OCI-M2 (cell line): ENCODE measurements at regions not wholly inside any gene's neighbourhood (a gene's known extent, or its start where the extent isn't known, plus 50 kb on each side); places are given as distances from the start of the nearest gene placed in this dataset.

ENCODE experiments used
- DNase-seq: peaks from one replicate; lab custom pipeline; 2025; ENCODE audit not compliant: unreplicated experiment; lab: John Stamatoyannopoulos, UW

DNA sequence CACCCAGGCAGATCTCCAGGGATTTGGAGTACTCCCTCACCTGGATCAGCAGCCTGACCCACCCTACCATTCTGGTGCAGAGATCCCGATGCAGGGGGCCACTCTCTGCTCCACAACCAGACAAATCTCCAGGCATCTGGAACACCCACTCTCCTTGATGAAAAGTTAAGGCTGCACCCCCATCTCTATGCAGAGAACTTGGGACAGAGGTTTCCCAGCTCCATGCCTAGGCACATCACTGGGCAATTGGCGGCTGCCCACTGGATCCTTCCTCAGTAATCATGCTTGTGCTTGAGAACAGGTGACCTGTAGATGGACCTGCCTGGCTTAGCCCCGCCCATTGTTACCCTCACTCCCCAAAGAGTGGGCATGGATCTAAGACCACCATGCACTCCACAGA, 624.9 kb downstream of the CBLN2 start:
- DNase-seq, result no peak

DNA sequence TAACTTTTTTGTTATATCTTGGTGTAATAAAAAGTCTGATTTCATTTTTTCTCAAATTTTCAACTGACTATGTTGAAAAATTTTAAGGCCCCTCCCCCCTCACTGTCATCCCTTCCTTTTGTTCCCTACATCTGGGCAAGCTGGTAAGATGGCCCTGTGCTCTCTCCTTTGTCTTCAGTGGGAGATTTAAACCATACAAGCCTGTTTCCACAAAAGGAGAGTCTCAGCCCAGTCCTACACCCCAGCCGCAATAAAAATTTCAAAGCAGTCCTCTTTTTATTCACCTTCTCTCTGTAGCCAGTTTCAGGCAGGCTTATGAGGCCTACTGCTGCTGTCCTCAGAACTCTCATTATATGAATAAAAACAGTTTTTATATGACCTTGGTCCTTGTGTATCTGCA, 630.5 kb downstream of the CBLN2 start:
- DNase-seq, result no peak

DNA sequence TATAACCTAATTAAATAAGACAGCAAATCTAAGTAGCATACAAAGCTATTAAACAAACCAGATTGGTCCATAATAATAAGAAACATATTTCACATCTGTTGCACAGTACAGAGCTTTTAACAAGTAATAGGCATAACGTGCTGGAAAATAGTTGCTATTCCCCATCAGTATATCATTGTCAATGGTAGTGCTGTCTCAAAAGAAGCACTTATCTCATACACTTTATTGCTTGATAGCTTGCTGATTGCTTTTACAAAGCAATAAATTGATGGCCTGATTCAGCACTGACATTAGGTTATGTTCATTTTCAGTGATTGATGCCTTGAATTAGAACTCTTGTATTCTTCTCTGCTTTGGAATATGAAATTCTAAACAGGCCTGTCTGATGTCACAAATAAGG, 641.7 kb downstream of the CBLN2 start:
- DNase-seq, result no peak

DNA sequence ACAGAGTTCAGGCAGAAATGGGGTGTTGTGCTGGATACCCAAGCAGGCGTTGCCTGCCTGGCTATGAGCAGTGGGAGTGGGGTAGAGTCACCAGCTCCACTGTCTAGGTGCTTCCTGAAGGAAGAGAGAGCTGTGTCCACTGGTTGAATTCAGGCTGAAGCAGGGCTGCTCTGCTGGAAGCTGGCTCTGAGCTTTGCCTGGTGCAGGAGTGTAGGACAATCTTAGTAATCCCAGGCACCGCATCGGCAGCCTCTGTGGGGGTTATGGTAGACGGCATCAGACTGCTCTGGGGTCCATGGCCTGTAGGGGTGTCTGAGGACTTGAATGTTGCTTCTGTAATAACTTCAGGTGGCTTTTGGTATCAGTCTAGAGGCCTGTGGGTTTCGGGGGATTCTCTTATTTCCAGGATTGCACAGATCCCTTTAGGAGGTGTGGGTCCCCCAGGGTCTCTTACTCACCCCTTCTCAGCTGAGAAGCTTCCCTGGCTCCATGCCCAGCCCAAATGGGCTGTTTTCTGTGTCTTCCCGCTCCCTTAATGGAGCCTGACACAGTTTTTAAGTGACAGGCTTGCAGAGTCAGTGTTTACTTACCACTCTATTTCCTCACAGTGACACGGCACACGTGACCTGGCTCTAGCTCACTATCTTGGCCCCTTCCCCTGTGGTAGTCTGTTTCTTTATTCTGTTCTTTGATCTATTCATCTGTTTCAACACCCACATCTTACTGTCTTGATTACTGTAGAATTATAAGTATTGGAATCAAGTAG, 644.3 kb downstream of the CBLN2 start:
- DNase-seq, result no peak

DNA sequence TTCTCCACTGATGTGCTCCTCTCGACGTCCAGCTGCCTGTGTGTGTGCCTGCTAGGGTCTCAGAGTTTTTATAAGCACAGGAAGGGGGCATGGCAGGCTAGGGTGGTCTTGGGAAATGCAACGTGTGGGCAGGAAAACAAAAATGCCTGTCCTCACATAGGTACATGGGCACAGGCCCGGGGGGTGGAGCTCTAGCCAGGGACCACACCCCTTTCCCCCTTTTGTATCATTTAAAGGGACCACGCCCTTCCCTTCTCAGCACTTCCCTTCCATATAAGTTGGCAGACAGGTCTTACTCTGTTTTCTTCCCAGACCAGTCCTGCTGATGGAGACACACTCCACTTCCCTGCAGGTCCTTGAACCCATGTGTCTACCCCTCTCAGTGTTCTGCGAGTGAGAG, 645.0 kb downstream of the CBLN2 start:
- DNase-seq, result no peak

DNA sequence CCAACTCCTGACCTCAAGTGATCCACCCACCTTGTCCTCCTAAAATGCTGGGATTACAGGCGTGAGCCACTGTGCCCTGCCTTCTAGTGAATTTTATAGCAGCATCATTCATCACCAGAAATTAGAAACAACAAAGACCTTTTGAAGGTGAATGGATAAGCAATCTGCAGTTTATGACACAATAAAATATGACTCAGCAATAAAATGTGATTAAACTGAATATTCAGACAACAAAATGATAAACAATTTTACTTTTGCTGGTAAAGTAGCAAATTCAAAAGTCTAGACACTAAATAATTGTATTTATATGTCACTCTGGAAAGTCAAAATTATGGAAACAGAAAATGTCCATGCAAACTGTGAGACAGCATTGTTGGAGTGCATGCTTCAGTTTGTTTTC, 656.6 kb downstream of the CBLN2 start:
- no peak for DNase-seq

DNA sequence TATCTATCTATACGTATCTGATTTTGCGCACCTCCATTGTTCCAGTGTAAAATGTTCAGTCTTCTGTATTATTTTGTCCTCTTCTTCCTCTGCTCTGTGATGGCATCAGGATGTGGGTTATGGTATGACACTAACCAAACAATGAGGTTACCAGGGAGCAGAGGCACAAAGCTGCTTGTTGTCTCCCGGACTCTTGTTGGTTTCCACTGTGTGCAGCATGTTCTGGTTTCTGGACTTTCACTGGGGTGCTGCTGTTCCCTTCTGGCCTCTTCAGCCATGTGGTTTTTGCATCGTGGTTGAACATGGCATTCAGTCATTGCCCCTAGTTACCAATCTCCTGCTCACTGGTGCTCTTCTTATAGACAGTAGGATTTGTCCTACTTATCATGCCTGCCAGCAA, 665.9 kb downstream of the CBLN2 start:
- DNase-seq, result no peak

DNA sequence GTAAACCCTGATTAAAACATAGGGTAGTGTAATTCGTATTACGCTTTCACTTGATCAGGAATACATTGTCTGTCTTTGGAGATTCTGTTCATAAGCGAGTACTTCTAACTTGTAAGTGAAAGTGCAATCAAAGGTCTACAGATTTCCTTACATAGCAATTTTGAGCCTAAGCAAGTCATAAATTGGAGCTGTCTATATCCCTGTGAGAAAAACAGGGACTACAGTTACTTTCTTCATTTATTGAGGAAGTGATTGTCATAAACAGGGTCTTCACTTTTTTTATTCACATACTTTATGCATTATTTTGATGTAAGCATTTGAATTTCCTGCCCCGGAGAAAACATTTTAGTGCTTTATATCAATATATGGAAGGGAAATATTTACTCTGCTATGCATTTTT, 670.4 kb downstream of the CBLN2 start:
- no peak for DNase-seq

DNA sequence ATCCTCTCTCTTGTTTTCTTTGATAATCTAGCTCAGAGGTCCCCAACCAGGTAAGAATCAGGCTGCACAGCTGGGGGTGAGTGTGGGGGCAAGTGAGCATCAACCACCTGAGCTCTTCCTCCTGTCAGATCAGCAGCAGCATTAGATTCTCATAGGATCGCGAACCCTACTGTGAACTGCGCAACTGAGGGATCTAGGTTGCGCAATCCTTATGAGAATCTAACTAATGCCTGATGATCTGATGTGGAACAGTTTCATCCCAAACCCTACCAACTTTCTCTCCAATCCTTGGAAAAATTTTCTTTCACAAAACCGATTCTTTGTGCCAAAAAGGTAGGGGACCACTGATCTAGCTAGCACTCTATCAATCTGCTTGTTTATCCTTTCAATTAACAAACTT, 678.3 kb downstream of the CBLN2 start:
- no peak for DNase-seq

DNA sequence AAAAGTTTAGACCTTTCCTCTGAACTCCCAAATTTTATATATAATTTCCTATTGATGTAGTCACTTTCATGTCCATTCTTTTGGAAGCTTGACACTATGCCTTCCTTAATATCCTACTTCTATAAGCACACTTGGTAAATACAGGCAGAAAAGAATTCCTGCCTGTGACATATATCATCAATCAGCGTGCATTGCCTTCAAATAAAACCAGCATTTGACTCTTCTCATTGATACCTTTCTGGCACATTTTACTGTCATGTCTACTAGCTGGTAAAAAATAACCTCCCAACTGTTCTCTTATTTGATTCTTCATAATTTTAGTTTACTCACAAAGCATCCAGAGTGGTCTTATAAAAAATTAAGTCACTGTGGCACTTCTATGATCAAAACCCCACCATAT, 693.5 kb downstream of the CBLN2 start:
- no peak for DNase-seq

DNA sequence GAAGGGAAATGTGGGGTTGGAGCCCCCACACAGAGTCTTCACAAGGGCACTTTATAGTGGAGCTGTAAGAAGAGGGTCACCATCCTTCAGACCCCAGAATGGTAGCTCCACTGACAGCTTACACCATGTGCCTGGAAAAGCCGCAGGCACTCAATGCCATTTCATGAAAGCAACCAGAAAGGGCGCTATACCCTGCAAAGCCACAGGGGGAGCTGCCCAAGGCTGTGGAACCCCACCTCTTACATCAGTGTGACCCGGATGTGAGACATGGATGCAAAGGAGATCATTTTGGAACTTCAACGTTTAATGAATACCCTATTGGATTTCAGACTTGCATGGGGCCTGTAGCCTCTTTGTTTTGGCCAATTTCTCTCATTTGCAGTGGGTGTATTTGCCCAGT, 694.7 kb downstream of the CBLN2 start:
- no peak for DNase-seq

DNA sequence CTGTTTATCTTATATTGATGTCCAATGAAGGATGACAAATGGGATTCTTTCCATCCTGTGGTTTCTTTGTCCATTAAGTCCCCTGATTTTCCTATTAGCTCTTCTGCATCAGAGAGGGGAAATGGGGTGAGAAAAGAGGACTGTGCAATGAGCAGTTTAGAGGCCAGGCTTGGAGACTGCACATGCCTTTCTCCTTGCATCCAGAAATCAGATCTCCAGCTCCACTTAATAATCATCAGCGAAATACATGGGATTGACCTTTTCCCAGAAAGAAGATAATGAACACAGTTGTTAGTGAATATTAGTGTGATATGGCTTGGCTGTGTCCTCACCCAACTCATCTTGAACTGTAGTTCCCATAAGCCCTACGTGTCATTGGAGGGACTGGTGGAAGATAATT, 697.4 kb downstream of the CBLN2 start:
- no peak for DNase-seq

DNA sequence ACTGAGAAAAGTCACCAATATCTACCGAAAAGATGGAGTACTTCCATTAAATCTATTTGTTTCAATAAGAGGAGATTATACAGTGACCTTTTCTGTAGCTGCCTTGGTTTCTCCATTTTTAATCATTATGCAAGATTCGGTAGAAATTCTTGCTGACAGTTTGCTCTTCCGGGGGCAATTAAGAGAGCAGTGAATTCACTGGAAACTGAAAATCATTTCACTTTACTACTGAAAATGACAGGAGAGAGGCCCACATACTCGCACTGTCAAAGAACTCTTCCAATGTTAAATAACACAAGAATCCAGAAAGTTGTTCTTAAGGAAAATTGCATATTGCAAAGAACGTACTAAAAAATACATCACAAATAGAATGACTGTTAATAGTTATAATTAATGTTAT, 699.3 kb downstream of the CBLN2 start:
- no peak for DNase-seq

DNA sequence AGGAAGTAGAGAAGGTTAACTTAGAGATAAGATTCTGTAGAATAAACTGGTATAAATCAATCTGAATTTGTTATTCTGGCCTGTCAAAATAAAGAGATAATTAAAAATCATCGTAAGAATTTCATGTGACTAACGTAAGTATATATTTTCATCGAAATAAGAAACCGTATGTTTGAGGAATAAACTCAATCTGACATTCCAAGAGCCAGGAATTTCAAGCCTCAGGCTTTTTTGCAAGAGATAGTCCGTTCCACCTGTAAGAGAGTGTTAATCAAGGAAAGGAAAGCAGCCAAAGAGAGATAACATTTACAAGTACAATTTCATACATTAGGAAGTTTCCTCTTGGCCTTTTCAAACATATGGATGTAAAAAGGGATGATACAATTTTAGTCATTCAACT, 701.5 kb downstream of the CBLN2 start:
- DNase-seq, result no peak

DNA sequence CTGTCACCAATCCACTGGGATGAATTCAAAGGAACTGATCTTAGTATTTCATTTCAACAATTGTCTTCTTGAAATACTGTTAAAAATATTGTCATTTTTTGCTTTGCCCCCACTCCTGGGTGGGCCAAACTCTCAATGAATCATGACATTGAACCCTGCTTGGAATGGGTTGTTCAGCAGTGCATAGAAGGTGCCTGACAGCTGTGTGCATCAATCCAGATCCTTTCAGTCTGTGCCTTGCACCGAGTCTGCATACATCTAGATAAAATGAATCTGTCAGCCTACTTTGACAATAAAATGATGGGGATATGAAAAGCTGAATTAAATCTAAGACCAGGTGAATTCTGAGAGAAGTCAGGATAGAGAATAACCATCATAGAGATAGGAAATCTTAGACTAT, 706.6 kb downstream of the CBLN2 start:
- DNase-seq, result no peak

DNA sequence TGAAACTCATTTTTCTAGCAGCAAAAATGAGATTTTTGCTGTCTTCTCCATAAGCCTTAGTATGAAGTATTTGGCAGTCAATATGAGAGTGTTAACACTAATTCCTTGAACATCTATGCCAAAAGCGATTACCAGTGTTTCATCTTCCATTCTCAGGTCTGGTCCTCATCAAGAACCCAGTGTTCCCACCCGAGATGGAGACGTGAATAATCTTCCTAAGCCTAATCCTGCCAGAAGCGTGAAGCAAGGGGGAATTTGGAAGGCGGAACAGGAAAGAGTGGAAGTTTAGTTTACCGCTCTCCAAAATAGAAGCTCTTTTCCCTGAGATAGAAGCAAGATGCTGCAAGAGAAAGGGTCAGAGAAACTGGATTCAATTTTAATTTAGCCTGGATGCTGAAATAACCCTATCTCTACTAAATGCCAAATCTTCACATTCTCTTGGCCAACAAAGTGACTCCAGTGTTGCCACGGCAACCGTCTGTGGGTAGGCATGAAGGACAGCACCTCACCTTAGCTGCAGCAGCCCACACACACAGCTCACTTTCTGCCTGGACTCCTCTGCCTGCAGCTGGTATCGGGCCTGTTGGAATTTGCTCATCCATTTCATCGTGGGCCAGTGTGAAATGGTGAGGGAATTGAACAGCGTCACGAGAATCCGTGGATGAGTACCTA, 711.1 kb downstream of the CBLN2 start:
- no peak for DNase-seq

DNA sequence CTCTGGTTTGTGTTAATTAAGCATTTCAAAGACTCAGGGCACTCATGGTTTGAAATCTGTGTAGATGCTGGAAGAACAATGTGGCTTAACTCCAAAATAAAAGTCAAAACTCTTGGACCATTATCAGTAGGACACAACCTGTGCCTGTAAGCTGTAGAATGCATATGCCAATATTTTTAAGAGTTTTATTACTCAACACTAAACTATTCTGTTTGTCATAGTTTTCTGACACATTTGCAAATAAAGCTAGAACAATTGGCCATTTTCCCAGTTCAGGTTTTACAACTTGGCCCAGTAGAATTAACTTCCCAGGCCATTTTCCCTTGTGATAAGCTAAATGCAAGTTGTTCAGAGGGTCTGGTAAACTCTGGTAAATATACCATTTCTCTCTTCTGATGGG, 713.1 kb downstream of the CBLN2 start:
- DNase-seq, result no peak

DNA sequence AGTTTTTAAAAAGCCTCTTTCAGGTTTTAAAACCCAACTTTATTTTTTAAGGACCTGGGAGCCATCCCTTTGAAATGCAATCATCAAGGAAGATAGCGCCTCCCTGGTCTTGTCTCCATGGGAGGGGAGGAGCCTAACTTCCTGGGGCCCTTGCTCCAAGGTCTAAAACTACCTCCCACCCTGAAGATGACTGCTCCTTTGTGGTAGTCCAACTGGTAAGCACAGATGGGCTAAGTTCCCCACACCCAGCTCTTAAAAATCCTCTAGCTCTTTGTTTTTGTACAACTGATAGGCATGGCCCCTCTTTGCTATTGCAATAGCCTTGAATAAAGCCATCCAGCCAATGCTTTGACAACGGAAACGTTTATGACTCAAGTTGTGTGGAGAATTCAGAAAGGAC, 716.8 kb downstream of the CBLN2 start:
- no peak for DNase-seq

DNA sequence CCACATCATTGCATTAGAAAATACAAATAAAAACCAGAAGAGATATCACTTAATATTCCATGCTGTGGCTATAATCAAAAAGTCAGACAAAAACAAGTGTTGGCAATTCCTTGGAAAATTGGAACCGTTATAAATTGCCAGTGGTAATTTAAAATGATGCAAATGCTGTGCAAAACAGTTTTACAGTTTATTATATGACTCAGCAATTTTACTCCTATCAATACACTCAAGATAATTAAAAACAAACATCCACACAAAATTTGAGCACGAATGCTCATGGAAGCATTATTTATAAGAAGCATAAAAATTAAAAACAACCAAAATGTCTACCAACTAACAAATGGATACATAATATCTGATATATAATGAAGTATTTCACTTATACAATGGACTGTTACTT, 728.8 kb downstream of the CBLN2 start:
- DNase-seq, result no peak

DNA sequence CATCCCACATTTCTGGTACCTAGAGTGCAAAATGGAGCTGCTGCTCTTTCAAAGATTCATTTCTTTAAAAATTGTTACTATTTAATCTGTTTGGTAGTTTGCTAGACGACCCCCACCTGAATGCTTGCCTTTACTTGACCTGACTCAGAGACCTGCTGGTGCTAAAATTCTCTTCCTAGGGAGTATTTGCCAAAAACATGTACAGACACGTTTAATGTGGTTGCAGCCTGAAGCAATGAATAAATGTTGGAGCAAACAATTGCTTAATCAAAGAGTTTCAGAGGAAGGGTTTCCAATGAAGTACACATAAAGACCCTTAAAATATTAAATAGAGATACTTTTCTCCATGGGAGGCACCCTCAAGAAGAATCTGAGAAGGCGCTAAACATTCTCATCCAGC, 734.4 kb downstream of the CBLN2 start:
- no peak for DNase-seq

DNA sequence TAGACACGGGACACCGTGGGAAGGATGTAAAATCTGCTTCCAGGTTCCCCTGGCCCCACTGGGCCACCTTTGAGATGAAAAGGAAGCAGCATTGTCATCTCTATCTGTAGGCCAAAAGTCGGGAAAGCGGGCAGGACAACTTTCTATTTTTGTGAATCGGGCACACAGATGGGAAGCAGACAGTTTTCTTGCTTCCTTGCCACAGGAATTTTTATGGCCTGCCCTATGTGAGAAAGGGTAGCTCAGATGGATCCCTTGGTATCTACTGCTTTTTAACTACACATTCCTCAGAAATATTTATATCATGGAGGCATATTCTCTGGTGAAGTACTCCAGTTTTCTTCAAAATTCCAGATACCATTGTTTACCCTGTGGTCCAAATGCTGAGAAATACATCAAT, 735.5 kb downstream of the CBLN2 start:
- DNase-seq, result no peak

DNA sequence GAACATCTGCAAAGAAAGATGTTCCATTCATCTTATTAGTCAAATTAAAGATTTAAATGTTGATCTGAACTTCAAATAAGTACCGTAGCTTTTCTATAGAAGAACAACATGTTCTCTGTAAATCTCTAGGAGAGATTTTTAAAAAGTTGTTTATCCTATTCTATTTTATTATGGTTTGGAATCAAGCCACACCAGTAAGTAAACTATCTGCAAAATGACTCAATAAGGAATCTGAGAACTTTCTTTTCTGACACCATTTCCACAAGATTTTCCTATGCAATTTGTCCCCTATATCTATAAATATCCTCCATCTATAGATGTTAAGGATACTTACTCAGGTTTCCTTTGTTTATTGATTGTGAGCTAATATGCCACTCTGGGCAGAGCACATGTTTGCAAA, 736.6 kb downstream of the CBLN2 start:
- DNase-seq, result no peak
